ENCODE measurements at regions not wholly inside any gene's neighbourhood (a gene's known extent, or its start where the extent isn't known, plus 50 kb on each side); places are given as distances from the start of the nearest gene placed in this dataset.

DNA sequence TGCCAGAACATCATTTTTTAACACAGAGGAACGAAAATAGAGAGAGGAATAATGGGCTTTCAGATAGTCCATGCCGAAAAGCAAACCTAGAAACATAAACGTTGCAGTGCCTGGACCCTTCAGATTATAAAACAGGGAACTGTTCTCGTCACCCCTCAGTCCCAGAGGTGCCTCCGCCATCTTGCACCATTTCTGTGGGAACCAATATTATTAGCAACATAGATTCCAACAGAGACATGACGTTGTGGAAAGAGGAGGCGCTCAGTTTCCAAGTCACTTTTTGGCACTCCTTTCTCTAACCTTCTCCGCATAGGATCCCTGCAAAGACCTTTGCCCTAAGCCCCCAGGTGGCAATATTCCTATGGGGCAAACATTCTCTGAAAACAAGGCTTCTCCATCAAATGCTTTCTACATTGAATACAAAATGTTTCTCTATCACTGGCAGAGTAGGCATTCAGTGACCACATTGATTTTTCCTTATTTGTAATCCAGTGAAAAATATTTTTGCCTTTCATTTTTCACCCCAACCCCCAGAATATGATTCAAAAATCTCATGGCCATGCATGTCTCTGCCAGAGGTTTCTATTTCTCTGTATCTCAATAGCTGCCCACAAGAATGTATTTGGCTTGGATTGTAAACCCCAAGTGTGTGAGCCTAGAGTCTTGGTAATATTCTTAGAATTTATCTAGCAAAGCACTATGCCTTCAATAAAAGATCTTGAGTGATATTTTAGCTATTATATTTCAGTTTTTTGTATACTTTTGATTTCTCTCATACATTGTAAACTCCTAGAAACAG is 500.8 kb upstream of the WWC1 start:
- H3K9me3 ChIP-seq (ENCODE audit: low read length), result no peaks in the 10 kb centered on the region
- BruUV-seq (replicated peaks), result no TSS peak
- no peaks in the 10 kb centered on the region for H4K20me1 ChIP-seq (ENCODE audit: insufficient read depth, low read length)
- H3K4me2 ChIP-seq (ENCODE audit: low read depth, low read length), result no peak overlapping the region
- no peaks in the 10 kb centered on the region for H3K79me2 ChIP-seq (ENCODE audit: insufficient read depth, low read length)
- CTCF ChIA-PET (ENCODE audit: low intra/inter-chr PET ratio, low total read pairs), result no interaction called here
- no peak overlapping the region for H2AFZ ChIP-seq (ENCODE audit: low read length)
- intact Hi-C loops (cut with micrococcal nuclease; ENCODE audit: unreplicated experiment) (no loop called here), in situ Hi-C loops (cut with HindIII; ENCODE audit: extremely low pct_ligation_motif_present, low pct_unique_long_range_greater_than_20kb) (no loop called here)
- DNase-seq (ENCODE audit: low spot score), result no peak
- H3K4me1 ChIP-seq (ENCODE audit: insufficient read depth, low read length), result no peaks in the 10 kb centered on the region
- POLR2A ChIA-PET, result no interaction called here
- 13% methylated on average over 7 of the region's 8 CpGs for WGBS (ENCODE audit: low lambda C conversion rate)
- no peak overlapping the region for H3K27ac ChIP-seq (ENCODE audit: extremely low read length, insufficient read depth, low read length)
- H3K4me3 ChIP-seq (replicated peaks in 1 of 3; ENCODE audit: insufficient read depth in 1 of 3, low read depth in 2 of 3, low read length in 3 of 3), result no peak overlapping the region
- no peak for ATAC-seq
- TF ChIP-seq GZF1 (CRISPR knock-in tag; IDR thresholded peaks at IDR 0.05) (no peak), HMGA1 (CRISPR knock-in tag; conservative IDR thresholded peaks at IDR 0.05) (no peak), TMF1 (CRISPR knock-in tag; IDR thresholded peaks at IDR 0.05; ENCODE audit: low read depth) (no peak), HNF4A (CRISPR knock-in tag; IDR thresholded peaks at IDR 0.05) (no peak)
- TF ChIP-seq, protein P1, sequence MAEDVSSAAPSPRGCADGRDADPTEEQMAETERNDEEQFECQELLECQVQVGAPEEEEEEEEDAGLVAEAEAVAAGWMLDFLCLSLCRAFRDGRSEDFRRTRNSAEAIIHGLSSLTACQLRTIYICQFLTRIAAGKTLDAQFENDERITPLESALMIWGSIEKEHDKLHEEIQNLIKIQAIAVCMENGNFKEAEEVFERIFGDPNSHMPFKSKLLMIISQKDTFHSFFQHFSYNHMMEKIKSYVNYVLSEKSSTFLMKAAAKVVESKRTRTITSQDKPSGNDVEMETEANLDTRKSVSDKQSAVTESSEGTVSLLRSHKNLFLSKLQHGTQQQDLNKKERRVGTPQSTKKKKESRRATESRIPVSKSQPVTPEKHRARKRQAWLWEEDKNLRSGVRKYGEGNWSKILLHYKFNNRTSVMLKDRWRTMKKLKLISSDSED (CRISPR knock-in tag; IDR thresholded peaks at IDR 0.05), result no peak
- no peak for FAIRE-seq
- no peaks in the 10 kb centered on the region; a peak in 1 of 5 replicates for H3K27me3 ChIP-seq (ENCODE audit: control insufficient read depth in 1 of 2, insufficient read depth in 2 of 2, low read length in 2 of 2)
- H3K36me3 ChIP-seq (replicated peaks in 1 of 2; ENCODE audit: control insufficient read depth in 1 of 2, insufficient read depth in 2 of 2, low read length in 2 of 2), result no peaks in the 10 kb centered on the region
- no peak overlapping the region for H3K9ac ChIP-seq (ENCODE audit: insufficient read depth, low read depth, low read length)

DNA sequence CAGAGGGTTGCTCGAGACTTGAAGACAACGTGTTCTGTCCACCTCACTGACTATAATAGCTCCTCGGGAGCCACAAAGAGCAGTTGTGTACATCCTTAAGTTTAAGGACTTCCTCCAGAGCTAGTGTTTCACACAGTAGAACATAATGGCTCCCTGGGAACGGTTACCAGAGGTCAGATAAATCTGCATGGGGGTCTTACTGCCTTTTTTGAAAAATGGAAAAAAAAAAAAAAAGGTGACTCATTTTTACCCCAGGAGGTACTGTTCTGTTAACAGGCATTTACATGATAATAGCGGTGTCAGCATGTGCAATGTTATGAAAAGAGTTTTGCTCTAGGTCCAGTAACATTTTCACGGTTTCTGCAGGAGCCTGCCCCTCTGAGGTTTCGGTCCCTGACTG is 498.9 kb upstream of the WWC1 start:
- no peaks in the 10 kb centered on the region; a peak in 1 of 5 replicates for H3K27me3 ChIP-seq (ENCODE audit: control insufficient read depth in 1 of 2, insufficient read depth in 2 of 2, low read length in 2 of 2)
- H3K27ac ChIP-seq (ENCODE audit: extremely low read length, insufficient read depth, low read length), result no peak overlapping the region
- ChIA-PET CTCF (ENCODE audit: low intra/inter-chr PET ratio, low total read pairs) (no interaction called here), POLR2A (no interaction called here)
- H3K4me2 ChIP-seq (ENCODE audit: low read depth, low read length), result no peak overlapping the region
- BruUV-seq (replicated peaks), result no TSS peak
- FAIRE-seq, result no peak
- H3K36me3 ChIP-seq (replicated peaks in 1 of 2; ENCODE audit: control insufficient read depth in 1 of 2, insufficient read depth in 2 of 2, low read length in 2 of 2), result no peaks in the 10 kb centered on the region
- no peak for DNase-seq (ENCODE audit: low spot score)
- H3K79me2 ChIP-seq (ENCODE audit: insufficient read depth, low read length), result no peaks in the 10 kb centered on the region
- H3K9ac ChIP-seq (ENCODE audit: insufficient read depth, low read depth, low read length), result no peak overlapping the region
- no peak overlapping the region for H2AFZ ChIP-seq (ENCODE audit: low read length)
- no peaks in the 10 kb centered on the region for H3K9me3 ChIP-seq (ENCODE audit: low read length)
- no peak for ATAC-seq
- no peaks in the 10 kb centered on the region for H4K20me1 ChIP-seq (ENCODE audit: insufficient read depth, low read length)
- in situ Hi-C loops (cut with HindIII; ENCODE audit: extremely low pct_ligation_motif_present, low pct_unique_long_range_greater_than_20kb), result no loop called here
- 22% methylated on average over 7 of the region's 7 CpGs for WGBS (ENCODE audit: low lambda C conversion rate)
- intact Hi-C loops (cut with micrococcal nuclease; ENCODE audit: unreplicated experiment), result no loop called here
- H3K4me1 ChIP-seq (ENCODE audit: insufficient read depth, low read length), result no peaks in the 10 kb centered on the region
- H3K4me3 ChIP-seq (replicated peaks in 1 of 3; ENCODE audit: insufficient read depth in 1 of 3, low read depth in 2 of 3, low read length in 3 of 3), result no peak overlapping the region
- TF ChIP-seq AHR (CRISPR knock-in tag; IDR thresholded peaks at IDR 0.05) (no peak), REST (IDR thresholded peaks at IDR 0.05; ENCODE audit: borderline replicate concordance in 1 of 2, low read depth in 1 of 2, low read length in 2 of 2) (no peak), RFXAP (CRISPR knock-in tag; IDR thresholded peaks at IDR 0.05; ENCODE audit: borderline replicate concordance) (no peak), GABPA (IDR thresholded peaks at IDR 0.05; ENCODE audit: low read depth, low read length) (no peak), GABPA (CRISPR knock-in tag; IDR thresholded peaks at IDR 0.05; ENCODE audit: low read depth) (no peak), ARID3A (IDR thresholded peaks at IDR 0.05; ENCODE audit: low read depth, low read length) (no peak), ZNF30 (CRISPR knock-in tag; IDR thresholded peaks at IDR 0.05) (no peak), MAF1 (CRISPR knock-in tag; IDR thresholded peaks at IDR 0.05; ENCODE audit: borderline replicate concordance) (no peak)
